ENCODE measurements at regions not wholly inside any gene's neighbourhood (a gene's known extent, or its start where the extent isn't known, plus 50 kb on each side); places are given as distances from the start of the nearest gene placed in this dataset.
"Not testable (repeated sequence)": the region's sequence is repeated elsewhere in the genome, so short reads cannot be mapped to it uniquely, and the experiment has no call there.

GRCh38 chr3:59189939-59190338 is 140.1 kb upstream of the CFAP20DC start:
- DNase-seq (ENCODE audit: low spot score) = no peak

GRCh38 chr3:59189526-59189925 is 139.7 kb upstream of the CFAP20DC start:
- DNase-seq (ENCODE audit: low spot score) = no peak

- no peak for DNase-seq (ENCODE audit: low spot score)
Observed at GRCh38 chr3:59186725-59187124, 136.9 kb upstream of the CFAP20DC start.

- DNase-seq (ENCODE audit: low spot score) = no peak
Observed at GRCh38 chr3:59185591-59186369, 136.0 kb upstream of the CFAP20DC start.

GRCh38 chr3:59180006-59180405 is 130.2 kb upstream of the CFAP20DC start:
- no peak for DNase-seq (ENCODE audit: low spot score)

GRCh38 chr3:59178698-59179097 is 128.9 kb upstream of the CFAP20DC start:
- DNase-seq (ENCODE audit: low spot score) = no peak

- DNase-seq (ENCODE audit: low spot score) = no peak
Observed at GRCh38 chr3:59171491-59171890, 121.7 kb upstream of the CFAP20DC start.

GRCh38 chr3:59170166-59170565 is 120.3 kb upstream of the CFAP20DC start:
- not testable (repeated sequence) for DNase-seq (ENCODE audit: low spot score)

- no peak for DNase-seq (ENCODE audit: low spot score)
Observed at GRCh38 chr3:59167756-59168155, 117.9 kb upstream of the CFAP20DC start.

- DNase-seq (ENCODE audit: low spot score) = no peak
Observed at GRCh38 chr3:59163953-59164352, 114.1 kb upstream of the CFAP20DC start.

- no peak for DNase-seq (ENCODE audit: low spot score)
Observed at GRCh38 chr3:59161048-59161447, 111.2 kb upstream of the CFAP20DC start.

- no peak for DNase-seq (ENCODE audit: low spot score)
Observed at GRCh38 chr3:59160133-59160746, 110.4 kb upstream of the CFAP20DC start.

- no peak for DNase-seq (ENCODE audit: low spot score)
Observed at GRCh38 chr3:59153648-59154047, 103.8 kb upstream of the CFAP20DC start.

GRCh38 chr3:59152943-59153342 is 103.1 kb upstream of the CFAP20DC start:
- DNase-seq (ENCODE audit: low spot score) = no peak

- no peak for DNase-seq (ENCODE audit: low spot score)
Observed at GRCh38 chr3:59150039-59150438, 100.2 kb upstream of the CFAP20DC start.

GRCh38 chr3:59149166-59149565 is 99.3 kb upstream of the CFAP20DC start:
- no peak for DNase-seq (ENCODE audit: low spot score)

GRCh38 chr3:59143447-59143846 is 93.6 kb upstream of the CFAP20DC start:
- no peak for DNase-seq (ENCODE audit: low spot score)

- no peak for DNase-seq (ENCODE audit: low spot score)
Observed at GRCh38 chr3:59142556-59142955, 92.7 kb upstream of the CFAP20DC start.

- DNase-seq (ENCODE audit: low spot score) = no peak
Observed at GRCh38 chr3:59138966-59139365, 89.1 kb upstream of the CFAP20DC start.

GRCh38 chr3:59137415-59137814 is 87.6 kb upstream of the CFAP20DC start:
- no peak for DNase-seq (ENCODE audit: low spot score)

- DNase-seq (ENCODE audit: low spot score) = no peak
Observed at GRCh38 chr3:59136081-59136480, 86.3 kb upstream of the CFAP20DC start.

- DNase-seq (ENCODE audit: low spot score) = no peak
Observed at GRCh38 chr3:59135096-59135495, 85.3 kb upstream of the CFAP20DC start.

GRCh38 chr3:59133311-59133710 is 83.5 kb upstream of the CFAP20DC start:
- DNase-seq (ENCODE audit: low spot score) = no peak

Data from ecto neural progenitor cell (in vitro differentiated cells).